H9 (cell line): ENCODE measurements at regions not wholly inside any gene's neighbourhood (a gene's known extent, or its start where the extent isn't known, plus 50 kb on each side); places are given as distances from the start of the nearest gene placed in this dataset.

Source experiments
- DNase-seq: peaks from one replicate; pipeline ENCODE4 v3.0.0-alpha.2; 2017
- H2AFZ ChIP-seq: one replicate; pipeline ENCODE4 v1.6.1; 2013; ENCODE audit warnings: mild to moderate bottlenecking, low read length, control low read depth, moderate library complexity
- H2AK5ac ChIP-seq: 2 replicates; pipeline ENCODE4 v1.6.1; 2013; ENCODE audit warnings: low read length, control low read depth, mixed read lengths; ENCODE audit not compliant: insufficient read length
- H2BK120ac ChIP-seq: one replicate; pipeline ENCODE4 v1.6.1; 2013; ENCODE audit warnings: low read depth, mild to moderate bottlenecking, low read length, control low read depth, inconsistent platforms; ENCODE audit not compliant: poor library complexity, severe bottlenecking
- H2BK12ac ChIP-seq: 2 replicates; pipeline ENCODE4 v1.6.1; 2013; ENCODE audit warnings: low read length, control low read depth, mixed read lengths, low read depth; ENCODE audit not compliant: insufficient read length
- H2BK15ac ChIP-seq: 2 replicates; pipeline ENCODE4 v1.6.1; 2013; ENCODE audit warnings: low read depth, low read length, control low read depth
- H2BK20ac ChIP-seq: one replicate; pipeline ENCODE4 v1.6.1; 2013; ENCODE audit warnings: low read depth, mild to moderate bottlenecking, low read length, control low read depth, inconsistent platforms; ENCODE audit not compliant: poor library complexity, severe bottlenecking
- H2BK5ac ChIP-seq: 2 replicates; pipeline ENCODE4 v1.6.1; 2013; ENCODE audit warnings: low read length, control low read depth, mixed read lengths; ENCODE audit not compliant: insufficient read length
- H3K14ac ChIP-seq: 2 replicates; pipeline ENCODE4 v1.6.1; 2013; ENCODE audit warnings: low read length, control low read depth; ENCODE audit not compliant: insufficient read depth
- H3K18ac ChIP-seq: 2 replicates; pipeline ENCODE4 v1.6.1; 2013; ENCODE audit warnings: low read depth, mild to moderate bottlenecking, mixed read lengths, low read length, control low read depth; ENCODE audit not compliant: insufficient read length
- H3K23ac ChIP-seq: 2 replicates; pipeline ENCODE4 v1.6.1; 2013; ENCODE audit warnings: low read length, control low read depth, mixed read lengths, low read depth; ENCODE audit not compliant: insufficient read length
- H3K23me2 ChIP-seq: 2 replicates; pipeline ENCODE4 v1.6.1; 2013; ENCODE audit warnings: low read depth, mild to moderate bottlenecking, mixed read lengths, low read length, control low read depth; ENCODE audit not compliant: insufficient read length, poor library complexity, severe bottlenecking
- H3K27ac ChIP-seq: 2 replicates; pipeline ENCODE4 v1.5.1; 2013; ENCODE audit warnings: low read length, control low read depth, mixed read lengths, low read depth; ENCODE audit not compliant: insufficient read length
- H3K27me3 ChIP-seq: 2 replicates; pipeline ENCODE4 v1.6.1; 2013; ENCODE audit warnings: low read length, control low read depth, inconsistent platforms; ENCODE audit not compliant: insufficient read depth
- H3K4ac ChIP-seq: 2 replicates; pipeline ENCODE4 v1.6.1; 2013; ENCODE audit warnings: low read depth, mild to moderate bottlenecking, control low read depth, inconsistent platforms, low read length, moderate library complexity
- H3K4me1 ChIP-seq: 2 replicates; pipeline ENCODE4 v1.6.1; 2013; ENCODE audit warnings: low read length, control low read depth, inconsistent platforms; ENCODE audit not compliant: insufficient read depth
- H3K4me2 ChIP-seq: 2 replicates; pipeline ENCODE4 v1.6.1; 2013; ENCODE audit warnings: low read length, control low read depth, mixed read lengths; ENCODE audit not compliant: insufficient read length, insufficient read depth
- H3K56ac ChIP-seq: 2 replicates; pipeline ENCODE4 v1.6.1; 2013; ENCODE audit warnings: low read depth, mild to moderate bottlenecking, mixed read lengths, low read length, control low read depth; ENCODE audit not compliant: insufficient read length
- H3K79me1 ChIP-seq: 2 replicates; pipeline ENCODE4 v1.6.1; 2013; ENCODE audit warnings: low read depth, mild to moderate bottlenecking, moderate library complexity, low read length, control low read depth, inconsistent platforms; ENCODE audit not compliant: insufficient read depth, poor library complexity, severe bottlenecking
- H3K79me2 ChIP-seq: 2 replicates; pipeline ENCODE4 v1.6.1; 2013; ENCODE audit warnings: low read length, control low read depth, inconsistent platforms; ENCODE audit not compliant: insufficient read depth
- H3K9ac ChIP-seq: 2 replicates; pipeline ENCODE4 v1.6.1; 2013; ENCODE audit warnings: low read length, control low read depth, mixed read lengths; ENCODE audit not compliant: insufficient read length; ENCODE audit errors: extremely low read depth
- H3K9me3 ChIP-seq: one replicate; pipeline ENCODE4 v1.6.1; 2013; ENCODE audit warnings: low read depth, low read length, inconsistent platforms; ENCODE audit not compliant: control insufficient read depth
- H3T11ph ChIP-seq: one replicate; pipeline ENCODE4 v1.6.1; 2013; ENCODE audit warnings: mild to moderate bottlenecking, low read length, control low read depth, inconsistent platforms
- H4K20me1 ChIP-seq: one replicate; pipeline ENCODE4 v1.6.1; 2013; ENCODE audit not compliant: control insufficient read depth, insufficient read length, insufficient read depth
- H4K5ac ChIP-seq: 2 replicates; pipeline ENCODE4 v1.6.1; 2013; ENCODE audit warnings: low read depth, mild to moderate bottlenecking, mixed read lengths, low read length, control low read depth; ENCODE audit not compliant: insufficient read length
- H4K8ac ChIP-seq: replicated peaks from 2 replicates; pipeline ENCODE4 v1.6.1; 2013; ENCODE audit warnings: low read length, control low read depth, mixed read lengths, low read depth; ENCODE audit not compliant: insufficient read length
- H4K91ac ChIP-seq: 2 replicates; pipeline ENCODE4 v1.6.1; 2013; ENCODE audit warnings: low read depth, mild to moderate bottlenecking, moderate library complexity, mixed read lengths, low read length, control low read depth; ENCODE audit not compliant: insufficient read length
- H3K27ac Mint-ChIP-seq, 3 experiments: 2 replicates in 2 of 3; 3 replicates in 1 of 3; pipeline ENCODE4 v1.8.0; 2020 to 2021; ENCODE audit warnings: mixed read lengths in 3 of 3, mild to moderate bottlenecking in 1 of 3, moderate library complexity in 1 of 3
- H3K27me3 Mint-ChIP-seq: 2 replicates; pipeline ENCODE4 v1.8.0; 2021; ENCODE audit warnings: low read depth, mild to moderate bottlenecking, moderate library complexity, mixed read lengths
- H3K36me3 Mint-ChIP-seq, 3 experiments: 2 replicates in 2 of 3; 3 replicates in 1 of 3; pipeline ENCODE4 v1.8.0; 2020 to 2021; ENCODE audit warnings: low read depth in 3 of 3, mixed read lengths in 3 of 3; ENCODE audit not compliant: insufficient read depth in 1 of 3
- H3K4me1 Mint-ChIP-seq, 2 experiments: 2 replicates each; pipeline ENCODE4 v1.8.0; 2020; ENCODE audit warnings: mixed read lengths in 2 of 2
- H3K4me3 Mint-ChIP-seq, 2 experiments: 2 replicates in 1 of 2; 3 replicates in 1 of 2; pipeline ENCODE4 v1.8.0; 2020 to 2021; ENCODE audit warnings: mild to moderate bottlenecking in 2 of 2, mixed read lengths in 2 of 2, moderate library complexity in 1 of 2
- H3K9me3 Mint-ChIP-seq, 2 experiments: 2 replicates in 1 of 2; 3 replicates in 1 of 2; pipeline ENCODE4 v1.8.0; 2020; ENCODE audit warnings: mild to moderate bottlenecking in 2 of 2, mixed read lengths in 2 of 2, moderate library complexity in 1 of 2
- CTCF ChIP-seq: fragments of 200-600 bp; sonication (generic); conservative IDR thresholded peaks from 3 replicates; pipeline ENCODE4 v1.8.0; 2021; ENCODE audit warnings: antibody characterized with exemption, mild to moderate bottlenecking
- WGBS: extraction: QIAGEN DNeasy Blood & Tissue Kit; methylation state at CpG from one replicate; pipeline ENCODE4 v1.1.7; 2013; ENCODE audit warnings: missing lambda C conversion rate, low lambda C conversion rate, mixed read lengths; ENCODE audit not compliant: insufficient read length; ENCODE audit errors: extremely low coverage; 5-methylcytosine and 5-hydroxymethylcytosine counted together

GRCh38 chr10:35808344-35808743 is 166.2 kb upstream of the FZD8 start:
- Histone ChIP-seq H3K18ac (no peak overlapping the region), H4K5ac (no peak overlapping the region), H4K20me1 (no peaks in the 10 kb centered on the region), H3K4me2 (no peak overlapping the region), H3K23ac (no peak overlapping the region), H3K79me2 (no peaks in the 10 kb centered on the region), H3K79me1 (no peaks in the 10 kb centered on the region), H3K9me3 (no peaks in the 10 kb centered on the region), H2BK15ac (no peak overlapping the region), H3K14ac (no peak overlapping the region), H2AK5ac (no peak overlapping the region), H4K91ac (no peak overlapping the region), H3K4me1 (no peaks in the 10 kb centered on the region), H3K9ac (no peak overlapping the region), H2BK5ac (no peak overlapping the region), H3K27ac (no peak overlapping the region), H3T11ph (no peak overlapping the region), H2BK120ac (no peak overlapping the region), H2BK20ac (no peak overlapping the region), H2AFZ (no peak overlapping the region), H3K56ac (no peak overlapping the region), H2BK12ac (no peak overlapping the region), H3K27me3 (no peaks in the 10 kb centered on the region), H3K23me2 (no peaks in the 10 kb centered on the region), H4K8ac (no peak overlapping the region), H3K4ac (no peak overlapping the region)
- Mint-ChIP-seq H3K4me3 (no peak overlapping the region), H3K36me3 (no peaks in the 10 kb centered on the region), H3K9me3 (no peaks in the 10 kb centered on the region; a peak in 2 of 5 replicates), H3K27me3 (no peaks in the 10 kb centered on the region; the same call in 1 of the 2 replicates), H3K27ac (no peak overlapping the region), H3K4me1 (peaks cover 3% of the 10 kb centered on the region in 2 experiments)
- no CpG with 5 or more reads among the region's 1 CpG for WGBS
- DNase-seq, result no peak
- TF ChIP-seq CTCF, result no peak
